Neural crest cell (in vitro differentiated cells): ENCODE measurements at regions not wholly inside any gene's neighbourhood (a gene's known extent, or its start where the extent isn't known, plus 50 kb on each side); places are given as distances from the start of the nearest gene placed in this dataset.
"Not testable (repeated sequence)": the region's sequence is repeated elsewhere in the genome, so short reads cannot be mapped to it uniquely, and the experiment has no call there.

Experiments
- DNase-seq: peaks from one replicate; pipeline ENCODE4 v3.0.0; 2021; ENCODE audit warnings: low read depth, mixed read lengths, low spot score
- H3K27ac Mint-ChIP-seq: one replicate; pipeline ENCODE4 v1.8.0; 2021; ENCODE audit warnings: mild to moderate bottlenecking, mixed read lengths; ENCODE audit not compliant: unreplicated experiment
- H3K27me3 Mint-ChIP-seq: 2 replicates; pipeline ENCODE4 v1.8.0; 2021; ENCODE audit warnings: low read depth, mild to moderate bottlenecking, mixed read lengths
- H3K36me3 Mint-ChIP-seq: 2 replicates; pipeline ENCODE4 v1.8.0; 2021; ENCODE audit warnings: low read depth, mild to moderate bottlenecking, mixed read lengths
- H3K4me1 Mint-ChIP-seq: 2 replicates; pipeline ENCODE4 v1.8.0; 2021; ENCODE audit warnings: mixed read lengths
- H3K4me3 Mint-ChIP-seq: one replicate; pipeline ENCODE4 v1.8.0; 2021; ENCODE audit warnings: mild to moderate bottlenecking, mixed read lengths
- H3K9me3 Mint-ChIP-seq: 2 replicates; pipeline ENCODE4 v1.8.0; 2021; ENCODE audit warnings: mixed read lengths
- TF ChIP-seq, protein P1 (sequence below): fragments of 200-600 bp; sonication (generic); conservative IDR thresholded peaks from 2 replicates; pipeline ENCODE4 v1.5.0; 2021; ENCODE audit warnings: antibody characterized with exemption, mild to moderate bottlenecking

- Mint-ChIP-seq H3K4me1 (peaks cover 24% of the 10 kb centered on the region), H3K27ac (no peak overlapping the region), H3K27me3 (no peaks in the 10 kb centered on the region), H3K4me3 (no peak overlapping the region), H3K9me3 (peaks cover 2% of the 10 kb centered on the region), H3K36me3 (no peaks in the 10 kb centered on the region)
- TF ChIP-seq, protein P1, sequence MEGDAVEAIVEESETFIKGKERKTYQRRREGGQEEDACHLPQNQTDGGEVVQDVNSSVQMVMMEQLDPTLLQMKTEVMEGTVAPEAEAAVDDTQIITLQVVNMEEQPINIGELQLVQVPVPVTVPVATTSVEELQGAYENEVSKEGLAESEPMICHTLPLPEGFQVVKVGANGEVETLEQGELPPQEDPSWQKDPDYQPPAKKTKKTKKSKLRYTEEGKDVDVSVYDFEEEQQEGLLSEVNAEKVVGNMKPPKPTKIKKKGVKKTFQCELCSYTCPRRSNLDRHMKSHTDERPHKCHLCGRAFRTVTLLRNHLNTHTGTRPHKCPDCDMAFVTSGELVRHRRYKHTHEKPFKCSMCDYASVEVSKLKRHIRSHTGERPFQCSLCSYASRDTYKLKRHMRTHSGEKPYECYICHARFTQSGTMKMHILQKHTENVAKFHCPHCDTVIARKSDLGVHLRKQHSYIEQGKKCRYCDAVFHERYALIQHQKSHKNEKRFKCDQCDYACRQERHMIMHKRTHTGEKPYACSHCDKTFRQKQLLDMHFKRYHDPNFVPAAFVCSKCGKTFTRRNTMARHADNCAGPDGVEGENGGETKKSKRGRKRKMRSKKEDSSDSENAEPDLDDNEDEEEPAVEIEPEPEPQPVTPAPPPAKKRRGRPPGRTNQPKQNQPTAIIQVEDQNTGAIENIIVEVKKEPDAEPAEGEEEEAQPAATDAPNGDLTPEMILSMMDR = no peak
- no peak for DNase-seq
Observed at GRCh38 chr10:94123258-94123995, 129.7 kb downstream of the PLCE1 start.

DNA sequence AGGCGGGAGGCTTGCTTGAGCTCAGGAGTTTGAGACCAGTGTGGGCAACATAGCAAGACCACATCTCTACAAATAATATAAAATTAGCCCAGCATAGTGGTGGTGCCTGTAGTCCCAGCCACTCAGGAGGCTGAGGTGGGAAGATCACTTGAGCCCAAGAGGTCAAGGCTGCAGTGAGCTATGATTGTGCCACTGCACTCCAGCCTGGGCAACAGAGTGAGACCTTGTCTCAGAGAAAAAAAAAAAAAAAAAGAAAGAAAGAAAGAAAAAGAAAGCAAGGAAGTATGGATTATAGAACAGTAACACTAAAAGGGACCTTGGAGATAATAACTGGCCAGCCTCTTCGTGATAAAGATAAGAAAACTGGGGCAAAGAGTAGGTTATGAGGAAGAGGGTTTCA is 130.4 kb downstream of the PLCE1 start:
- H3K36me3 Mint-ChIP-seq, H3K9me3 Mint-ChIP-seq, H3K27ac Mint-ChIP-seq, H3K4me3 Mint-ChIP-seq, DNase-seq, H3K27me3 Mint-ChIP-seq: not testable (repeated sequence)
- peaks cover 24% of the 10 kb centered on the region for H3K4me1 Mint-ChIP-seq

GRCh38 chr10:94125268-94125667 is 131.5 kb downstream of the PLCE1 start:
- H3K4me1 Mint-ChIP-seq = peaks cover 24% of the 10 kb centered on the region
- not testable (repeated sequence) for H3K36me3 Mint-ChIP-seq, H3K4me3 Mint-ChIP-seq, H3K9me3 Mint-ChIP-seq, H3K27ac Mint-ChIP-seq, DNase-seq, H3K27me3 Mint-ChIP-seq

- no peak for DNase-seq
- H3K27ac Mint-ChIP-seq = no peak overlapping the region
- no peak overlapping the region for H3K4me3 Mint-ChIP-seq
- H3K36me3 Mint-ChIP-seq = no peaks in the 10 kb centered on the region
- TF ChIP-seq, protein P1 = no peak
- peaks cover 24% of the 10 kb centered on the region for H3K4me1 Mint-ChIP-seq
- no peaks in the 10 kb centered on the region for H3K27me3 Mint-ChIP-seq
- H3K9me3 Mint-ChIP-seq = no peaks in the 10 kb centered on the region
Observed at GRCh38 chr10:94125856-94126255, 132.1 kb downstream of the PLCE1 start.

DNA sequence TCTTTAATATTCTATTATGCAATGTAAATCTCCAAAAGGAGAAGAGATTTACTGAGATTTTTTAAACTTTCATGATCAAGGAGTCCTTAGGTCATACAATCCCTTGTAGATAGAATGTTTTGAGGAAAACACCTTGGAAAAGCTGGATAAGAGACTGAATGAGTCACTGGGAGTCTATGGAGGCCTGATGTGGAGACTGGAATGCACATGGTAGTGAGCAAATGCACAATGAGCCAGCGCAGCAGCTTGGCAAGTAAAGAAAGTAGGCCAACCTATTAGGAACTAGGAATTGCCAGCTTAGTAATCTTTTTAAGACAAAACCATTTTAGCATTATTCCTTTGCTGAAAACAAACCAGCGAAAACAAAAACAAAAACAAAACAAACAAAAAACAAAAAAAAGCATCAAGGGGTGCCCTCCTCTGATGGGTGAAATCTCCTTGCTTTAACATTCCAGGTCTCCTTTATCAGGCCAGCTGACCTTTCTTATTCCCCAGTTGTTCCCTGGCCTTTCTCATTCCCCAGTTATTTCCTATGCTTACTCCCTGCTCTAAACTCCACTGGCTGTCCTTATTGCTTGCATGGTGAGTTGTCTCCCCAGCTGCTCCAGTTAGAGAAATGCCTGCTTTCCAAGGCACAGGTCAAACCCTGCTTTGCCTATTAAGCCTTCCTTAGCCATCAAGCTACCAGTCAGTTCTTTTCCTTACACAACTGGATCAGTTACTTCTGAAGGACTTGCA is 135.8 kb downstream of the PLCE1 start:
- Mint-ChIP-seq H3K4me1 (peaks cover 12% of the 10 kb centered on the region), H3K27ac (no peak overlapping the region), H3K36me3 (peaks cover 3% of the 10 kb centered on the region), H3K9me3 (peaks cover 3% of the 10 kb centered on the region), H3K4me3 (no peak overlapping the region), H3K27me3 (no peaks in the 10 kb centered on the region)
- no peak for DNase-seq
- TF ChIP-seq, protein P1 = no peak

- H3K9me3 Mint-ChIP-seq = peaks cover 3% of the 10 kb centered on the region
- DNase-seq = no peak
- H3K4me1 Mint-ChIP-seq = no peaks in the 10 kb centered on the region
- TF ChIP-seq, protein P1 = no peak
- no peak overlapping the region for H3K4me3 Mint-ChIP-seq
- peaks cover 3% of the 10 kb centered on the region for H3K36me3 Mint-ChIP-seq
- no peak overlapping the region for H3K27ac Mint-ChIP-seq
- no peaks in the 10 kb centered on the region for H3K27me3 Mint-ChIP-seq
Observed at GRCh38 chr10:94131885-94132284, 138.2 kb downstream of the PLCE1 start.
